Naive thymus-derived CD4-positive, alpha-beta T cell (primary cell): ENCODE measurements at regions not wholly inside any gene's neighbourhood (a gene's known extent, or its start where the extent isn't known, plus 50 kb on each side); places are given as distances from the start of the nearest gene placed in this dataset.
"Not testable (repeated sequence)": the region's sequence is repeated elsewhere in the genome, so short reads cannot be mapped to it uniquely, and the experiment has no call there.

ENCODE experiments used
- ATAC-seq: fragments of 150-1000 bp; cut with Tn5 transposase; 2 replicates; pipeline ENCODE4 v1.10.0; 2021; ENCODE audit warnings: mild to moderate bottlenecking, moderate library complexity
- CTCF ChIA-PET: fragments of 350-600 bp; sonication (Branson Sonifier 250); formaldehyde crosslinking; loops from one replicate; lab custom pipeline; 2021; ENCODE audit warnings: antibody characterized with exemption; lab: Charles Lee
- POLR2A ChIA-PET: fragments of 350-600 bp; sonication (Branson Sonifier 250); formaldehyde crosslinking; loops from one replicate; lab custom pipeline; 2021; ENCODE audit warnings: antibody characterized with exemption, inconsistent platforms; lab: Charles Lee
- DNase-seq, 9 donors: peaks; one replicate each; pipeline versions ENCODE4 v3.0.0 to v3.0.0-alpha.2; 2020 to 2022; ENCODE audit warnings: mixed read lengths in 1 of 9
- H3K27ac ChIP-seq: one replicate; pipeline ENCODE4 v1.7.0; 2013; ENCODE audit warnings: mild to moderate bottlenecking, low read depth, low read length, moderate library complexity
- H3K27me3 ChIP-seq, 2 donors: one replicate each; pipeline ENCODE4 v1.7.0; 2013; ENCODE audit warnings: low read length in 2 of 2, mild to moderate bottlenecking in 2 of 2, moderate library complexity in 2 of 2; ENCODE audit not compliant: control insufficient read depth in 2 of 2, insufficient read depth in 2 of 2
- H3K36me3 ChIP-seq, 3 experiments: 1 replicate in 2 of 3; 2 replicates in 1 of 3; pipeline ENCODE4 v1.7.0; 2013; ENCODE audit warnings: low read length in 3 of 3, mild to moderate bottlenecking in 3 of 3, moderate library complexity in 1 of 3; ENCODE audit not compliant: insufficient read depth in 3 of 3, control insufficient read depth in 2 of 3
- H3K4me1 ChIP-seq, 2 donors: one replicate each; pipeline ENCODE4 v1.7.0; 2013; ENCODE audit warnings: low read length in 2 of 2, mild to moderate bottlenecking in 2 of 2, moderate library complexity in 1 of 2; ENCODE audit not compliant: control insufficient read depth in 2 of 2, insufficient read depth in 2 of 2
- H3K4me3 ChIP-seq: 2 replicates; pipeline ENCODE4 v1.7.0; 2013; ENCODE audit warnings: mild to moderate bottlenecking, low read length
- H3K9me3 ChIP-seq, 3 experiments: 1 replicate in 2 of 3; 2 replicates in 1 of 3; pipeline ENCODE4 v1.7.0; 2013; ENCODE audit warnings: low read length in 3 of 3; ENCODE audit not compliant: control insufficient read depth in 2 of 3
- H3K27ac Mint-ChIP-seq, 9 donors: one replicate each; pipeline ENCODE4 v1.8.0; 2020 to 2022; ENCODE audit warnings: mixed read lengths in 9 of 9, mild to moderate bottlenecking in 8 of 9, moderate library complexity in 5 of 9, inconsistent platforms in 2 of 9
- H3K27me3 Mint-ChIP-seq, 5 donors: one replicate each; pipeline ENCODE4 v1.8.0; 2021 to 2022; ENCODE audit warnings: mixed read lengths in 5 of 5, mild to moderate bottlenecking in 1 of 5
- H3K36me3 Mint-ChIP-seq, 5 donors: one replicate each; pipeline ENCODE4 v1.8.0; 2020 to 2022; ENCODE audit warnings: mixed read lengths in 5 of 5, mild to moderate bottlenecking in 3 of 5, inconsistent platforms in 1 of 5
- H3K4me1 Mint-ChIP-seq, 7 donors: one replicate each; pipeline ENCODE4 v1.8.0; 2020 to 2022; ENCODE audit warnings: mixed read lengths in 7 of 7, mild to moderate bottlenecking in 3 of 7, inconsistent platforms in 1 of 7
- H3K4me3 Mint-ChIP-seq, 10 donors: one replicate each; pipeline ENCODE4 v1.8.0; 2020 to 2022; ENCODE audit warnings: mild to moderate bottlenecking in 10 of 10, mixed read lengths in 10 of 10, moderate library complexity in 6 of 10, inconsistent platforms in 2 of 10
- H3K9me3 Mint-ChIP-seq, 11 donors: one replicate each; pipeline ENCODE4 v1.8.0; 2020 to 2022; ENCODE audit warnings: mixed read lengths in 11 of 11, mild to moderate bottlenecking in 4 of 11, inconsistent platforms in 1 of 11, moderate library complexity in 1 of 11
- intact Hi-C, 2 donors: fragments of 100-400 bp; cut with micrococcal nuclease; formaldehyde crosslinking; loops; one replicate each; pipeline ENCODE4 v1.15.1; 2023

GRCh38 chr6:61585504-61585903 is 700.5 kb downstream of the KHDRBS2 start:
- DNase-seq (no peak), ATAC-seq (no peak)
- Mint-ChIP-seq H3K4me3 (no peak overlapping the region), H3K9me3 (peaks cover 0 to 20% (median 8%) of the 10 kb centered on the region in 11 donors), H3K4me1 (no peaks in the 10 kb centered on the region), H3K36me3 (no peaks in the 10 kb centered on the region), H3K27ac (no peak overlapping the region), H3K27me3 (no peaks in the 10 kb centered on the region)
- CTCF ChIA-PET, result no interaction called here
- H3K27me3 ChIP-seq, result no peaks in the 10 kb centered on the region
- intact Hi-C loops, result no loop called here
- no peaks in the 10 kb centered on the region for H3K9me3 ChIP-seq
- no peaks in the 10 kb centered on the region for H3K4me1 ChIP-seq
- POLR2A ChIA-PET, result no interaction called here
- H3K36me3 ChIP-seq, result no peaks in the 10 kb centered on the region
- no peak overlapping the region for H3K4me3 ChIP-seq
- H3K27ac ChIP-seq, result no peak overlapping the region

GRCh38 chr6:61562098-61562497 is 723.9 kb downstream of the KHDRBS2 start:
- Histone ChIP-seq H3K4me1 (no peaks in the 10 kb centered on the region), H3K27ac (no peak overlapping the region), H3K9me3 (no peaks in the 10 kb centered on the region), H3K27me3 (no peaks in the 10 kb centered on the region), H3K4me3 (no peak overlapping the region), H3K36me3 (no peaks in the 10 kb centered on the region)
- no peak for DNase-seq
- Mint-ChIP-seq H3K27me3 (no peaks in the 10 kb centered on the region), H3K4me1 (no peaks in the 10 kb centered on the region), H3K4me3 (no peak overlapping the region), H3K27ac (no peak overlapping the region), H3K36me3 (no peaks in the 10 kb centered on the region), H3K9me3 (peaks cover 4 to 60% (median 22%) of the 10 kb centered on the region in 11 donors)
- CTCF ChIA-PET, result no interaction called here
- no peak for ATAC-seq
- intact Hi-C loops, result no loop called here
- POLR2A ChIA-PET, result no interaction called here

- ATAC-seq (no peak), DNase-seq (no peak)
- H3K27ac Mint-ChIP-seq, result no peak overlapping the region
- H3K9me3 Mint-ChIP-seq, result peaks cover 4 to 53% (median 26%) of the 10 kb centered on the region in 11 donors
- H3K27me3 Mint-ChIP-seq, result no peaks in the 10 kb centered on the region
- Histone ChIP-seq H3K4me3 (no peak overlapping the region), H3K4me1 (no peaks in the 10 kb centered on the region), H3K9me3 (no peaks in the 10 kb centered on the region), H3K36me3 (no peaks in the 10 kb centered on the region), H3K27me3 (no peaks in the 10 kb centered on the region), H3K27ac (no peak overlapping the region)
- H3K36me3 Mint-ChIP-seq, result peaks cover 0 to 4% (median 0%) of the 10 kb centered on the region in 5 donors
- ChIA-PET POLR2A (no interaction called here), CTCF (no interaction called here)
- intact Hi-C loops, result no loop called here
- H3K4me1 Mint-ChIP-seq, result no peaks in the 10 kb centered on the region
- no peak overlapping the region for H3K4me3 Mint-ChIP-seq
These were observed 727.2 kb downstream of the KHDRBS2 start for GRCh38 chr6:61558796-61559195.

GRCh38 chr6:61555993-61556392 is 730.0 kb downstream of the KHDRBS2 start:
- H3K36me3 Mint-ChIP-seq, result peaks cover 0 to 4% (median 0%) of the 10 kb centered on the region in 5 donors
- no peaks in the 10 kb centered on the region for H3K27me3 Mint-ChIP-seq
- intact Hi-C loops, result no loop called here
- ChIA-PET POLR2A (no interaction called here), CTCF (no interaction called here)
- peaks cover 3 to 66% (median 29%) of the 10 kb centered on the region in 11 donors for H3K9me3 Mint-ChIP-seq
- H3K4me1 Mint-ChIP-seq, result no peaks in the 10 kb centered on the region
- Histone ChIP-seq H3K27me3 (no peaks in the 10 kb centered on the region), H3K9me3 (no peaks in the 10 kb centered on the region), H3K4me1 (no peaks in the 10 kb centered on the region), H3K27ac (no peak overlapping the region), H3K36me3 (no peaks in the 10 kb centered on the region), H3K4me3 (no peak overlapping the region)
- ATAC-seq (no peak), DNase-seq (no peak)
- no peak overlapping the region for H3K27ac Mint-ChIP-seq
- H3K4me3 Mint-ChIP-seq, result no peak overlapping the region

GRCh38 chr6:61538801-61539200 is 747.2 kb downstream of the KHDRBS2 start:
- intact Hi-C loops, result no loop called here
- no peak for DNase-seq
- POLR2A ChIA-PET, result no interaction called here
- no peaks in the 10 kb centered on the region for H3K4me1 Mint-ChIP-seq
- H3K9me3 ChIP-seq, result no peaks in the 10 kb centered on the region
- no peaks in the 10 kb centered on the region for H3K27me3 Mint-ChIP-seq
- no peak for ATAC-seq
- no peaks in the 10 kb centered on the region for H3K27me3 ChIP-seq
- peaks cover 5 to 46% (median 28%) of the 10 kb centered on the region in 11 donors for H3K9me3 Mint-ChIP-seq
- CTCF ChIA-PET, result no interaction called here
- H3K4me1 ChIP-seq, result no peaks in the 10 kb centered on the region
- no peak overlapping the region for H3K27ac ChIP-seq
- H3K36me3 Mint-ChIP-seq, result no peaks in the 10 kb centered on the region
- H3K4me3 Mint-ChIP-seq, result no peak overlapping the region
- no peaks in the 10 kb centered on the region for H3K36me3 ChIP-seq
- H3K4me3 ChIP-seq, result no peak overlapping the region
- no peak overlapping the region for H3K27ac Mint-ChIP-seq

- H3K9me3 ChIP-seq, H3K27ac Mint-ChIP-seq, H3K4me1 Mint-ChIP-seq, H3K4me1 ChIP-seq, CTCF ChIA-PET, DNase-seq, H3K36me3 Mint-ChIP-seq, POLR2A ChIA-PET, ATAC-seq, intact Hi-C loops, H3K27me3 Mint-ChIP-seq, H3K4me3 Mint-ChIP-seq, H3K27ac ChIP-seq, H3K27me3 ChIP-seq, H3K36me3 ChIP-seq, H3K4me3 ChIP-seq: not testable (repeated sequence)
- peaks cover 5 to 49% (median 30%) of the 10 kb centered on the region in 11 donors for H3K9me3 Mint-ChIP-seq
These were observed 753.3 kb downstream of the KHDRBS2 start for GRCh38 chr6:61532749-61533148.
